ENCODE measurements at regions not wholly inside any gene's neighbourhood (a gene's known extent, or its start where the extent isn't known, plus 50 kb on each side); places are given as distances from the start of the nearest gene placed in this dataset.
"Not testable (repeated sequence)": the region's sequence is repeated elsewhere in the genome, so short reads cannot be mapped to it uniquely, and the experiment has no call there.

DNA sequence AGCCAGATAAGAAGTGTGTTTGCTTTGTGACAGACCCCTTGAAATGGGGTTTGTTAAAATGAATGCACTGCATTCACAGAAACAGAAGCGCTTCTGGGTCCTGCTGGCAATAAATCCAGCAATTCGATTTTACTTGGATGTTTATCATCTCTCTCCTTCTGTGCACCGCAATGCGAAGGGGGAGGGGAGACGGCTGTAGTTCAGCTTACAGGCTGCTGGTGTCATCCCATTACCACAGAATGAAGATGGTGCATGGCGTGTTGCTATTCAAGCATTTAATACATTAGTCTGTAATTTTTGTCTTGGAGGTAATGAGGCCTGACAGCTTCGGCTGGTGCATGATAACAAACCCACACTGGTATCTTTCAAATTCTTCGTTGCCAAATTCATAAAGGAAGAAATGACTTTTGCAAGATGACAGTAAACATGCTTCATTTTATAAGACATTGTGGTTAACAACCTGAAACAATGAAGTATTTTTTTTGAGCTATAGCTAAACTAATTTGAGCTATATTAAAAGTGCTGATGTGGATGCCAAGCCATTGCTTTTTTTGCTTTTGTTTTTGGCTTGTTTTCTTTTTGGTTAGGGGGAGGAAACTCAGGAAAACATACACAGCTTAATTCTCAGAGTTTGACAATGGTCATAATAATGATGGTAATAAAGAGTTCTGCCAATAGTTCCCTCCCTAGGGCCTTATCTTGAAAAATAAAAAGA is 418.3 kb downstream of the OTOL1 start:
- DNase-seq (ENCODE audit: low read depth, low spot score), result peak; percentile 61

- no peak for DNase-seq (ENCODE audit: low read depth, low spot score)
Observed at GRCh38 chr3:161915418-161915750, 418.8 kb downstream of the OTOL1 start.

- DNase-seq (ENCODE audit: low read depth, low spot score), result no peak
Observed at GRCh38 chr3:161920196-161920595, 423.6 kb downstream of the OTOL1 start.

- no peak for DNase-seq (ENCODE audit: low read depth, low spot score)
Observed at GRCh38 chr3:161925749-161926360, 429.2 kb downstream of the OTOL1 start.

- DNase-seq (ENCODE audit: low read depth, low spot score), result no peak
Observed at GRCh38 chr3:161927131-161927530, 430.5 kb downstream of the OTOL1 start.

- DNase-seq (ENCODE audit: low read depth, low spot score), result no peak
Observed at GRCh38 chr3:161939918-161940620, 443.5 kb downstream of the OTOL1 start.

GRCh38 chr3:161940621-161940965 is 444.0 kb downstream of the OTOL1 start:
- no peak for DNase-seq (ENCODE audit: low read depth, low spot score)

- no peak for DNase-seq (ENCODE audit: low read depth, low spot score)
Observed at GRCh38 chr3:161941891-161942290, 445.3 kb downstream of the OTOL1 start.

GRCh38 chr3:161943801-161944345 is 447.3 kb downstream of the OTOL1 start:
- DNase-seq (ENCODE audit: low read depth, low spot score), result not testable (repeated sequence)

- no peak for DNase-seq (ENCODE audit: low read depth, low spot score)
Observed at GRCh38 chr3:161946443-161946960, 449.9 kb downstream of the OTOL1 start.

DNA sequence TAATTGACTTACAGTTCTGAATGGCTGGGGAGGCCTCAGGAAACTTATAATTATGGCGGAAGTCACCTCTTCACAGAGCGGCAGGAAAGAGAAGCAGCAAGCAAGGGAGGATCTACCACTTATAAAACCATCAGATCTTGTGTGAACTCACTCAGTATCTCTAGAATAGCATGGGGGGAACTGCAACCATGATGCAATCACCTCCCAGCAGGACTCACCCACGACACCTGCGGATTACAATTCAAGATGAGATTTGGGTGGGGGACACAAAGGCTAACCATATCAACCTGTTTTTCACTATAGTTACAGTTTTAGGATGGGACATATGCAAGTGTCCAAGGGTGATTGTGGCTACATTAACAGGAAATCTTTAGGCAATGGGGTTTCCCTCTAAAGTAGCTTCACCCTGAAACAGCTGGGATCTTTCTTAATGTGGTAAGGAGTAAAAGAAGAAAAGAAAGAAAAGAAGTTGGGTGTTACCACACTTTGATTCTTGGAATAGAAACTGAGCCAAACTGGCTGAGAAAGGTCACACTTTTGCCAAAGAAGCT is 453.8 kb downstream of the OTOL1 start:
- no peak for DNase-seq (ENCODE audit: low read depth, low spot score)

- no peak for DNase-seq (ENCODE audit: low read depth, low spot score)
Observed at GRCh38 chr3:161957467-161957866, 460.9 kb downstream of the OTOL1 start.

DNA sequence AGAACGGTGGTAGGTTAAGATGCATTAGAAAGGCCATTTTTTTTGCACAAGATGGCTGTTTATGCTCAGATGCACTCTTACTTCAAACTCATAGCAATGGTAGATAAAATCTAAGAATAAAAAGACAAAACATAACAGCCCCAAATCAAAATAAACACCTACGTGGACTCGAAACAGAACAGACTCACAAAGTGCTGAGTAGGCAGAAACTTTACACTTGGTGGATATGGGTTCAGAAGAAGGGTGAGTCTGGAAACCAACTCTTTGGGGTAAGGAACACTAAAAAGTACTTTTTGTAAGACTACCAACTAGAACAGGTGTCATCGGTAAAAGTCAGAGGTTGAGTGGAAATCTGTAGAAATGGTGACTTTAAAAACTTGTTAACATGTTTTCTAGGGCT is 468.2 kb downstream of the OTOL1 start:
- no peak for DNase-seq (ENCODE audit: low read depth, low spot score)

- DNase-seq (ENCODE audit: low read depth, low spot score), result no peak
Observed at GRCh38 chr3:161969867-161970266, 473.3 kb downstream of the OTOL1 start.

- DNase-seq (ENCODE audit: low read depth, low spot score), result no peak
Observed at GRCh38 chr3:161975201-161975600, 478.6 kb downstream of the OTOL1 start.

DNA sequence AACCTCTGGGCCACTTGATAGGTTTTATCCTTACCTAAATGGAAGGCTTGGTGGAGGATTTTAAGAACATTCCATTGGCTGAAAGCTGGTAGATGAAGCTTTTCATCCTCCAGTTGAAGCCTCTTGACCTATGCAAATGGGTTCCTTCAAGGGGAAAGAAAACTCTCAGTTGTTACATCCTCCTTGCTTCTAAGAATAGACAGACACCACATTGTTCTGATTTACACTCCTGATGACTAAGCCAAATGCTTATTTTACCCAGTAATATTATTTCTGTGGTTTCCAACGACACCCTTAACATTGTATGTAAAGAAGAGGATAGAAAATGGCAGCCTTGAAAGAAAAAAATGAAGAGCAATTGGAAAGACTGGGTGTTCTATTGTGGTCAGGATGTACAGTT is 480.5 kb downstream of the OTOL1 start:
- no peak for DNase-seq (ENCODE audit: low read depth, low spot score)

DNA sequence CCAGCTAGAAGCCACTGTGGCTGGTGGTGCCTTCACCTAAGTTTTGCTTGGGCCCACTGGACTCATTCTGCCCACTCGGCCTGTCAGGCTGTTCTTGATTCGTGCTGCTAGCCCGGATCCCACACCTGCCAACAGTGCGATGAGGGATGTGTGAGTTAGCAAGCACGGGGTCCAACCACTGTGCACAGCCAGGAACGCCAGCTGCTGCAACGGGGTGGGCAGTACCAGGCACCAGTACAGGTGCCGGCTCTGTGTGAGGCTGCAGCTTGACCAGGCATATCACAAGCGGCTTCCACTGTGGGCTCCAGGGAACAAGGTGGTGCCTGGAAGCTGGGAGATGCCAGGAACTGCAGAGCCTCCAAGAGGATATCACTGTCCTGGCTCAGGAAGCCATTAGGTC is 481.2 kb downstream of the OTOL1 start:
- no peak for DNase-seq (ENCODE audit: low read depth, low spot score)

DNA sequence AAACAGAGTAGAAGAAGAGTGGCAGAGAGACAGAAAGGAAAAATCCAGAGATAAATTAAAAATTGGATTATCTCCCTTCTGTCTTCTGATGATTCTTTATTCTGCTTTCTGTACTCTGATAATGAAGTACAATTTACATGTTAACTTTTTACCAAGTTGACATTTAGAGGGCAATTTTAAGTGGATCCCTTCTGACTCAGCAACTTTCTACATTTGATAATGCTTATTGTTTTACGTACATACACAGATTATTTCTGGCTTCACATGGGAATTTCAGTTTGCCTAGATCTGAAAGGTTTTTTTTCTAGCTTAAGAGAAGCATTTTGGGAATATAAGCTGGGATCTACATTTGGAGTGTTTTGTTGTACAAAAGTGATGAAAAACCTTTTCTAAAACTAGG is 491.3 kb downstream of the OTOL1 start:
- DNase-seq (ENCODE audit: low read depth, low spot score), result no peak

DNA sequence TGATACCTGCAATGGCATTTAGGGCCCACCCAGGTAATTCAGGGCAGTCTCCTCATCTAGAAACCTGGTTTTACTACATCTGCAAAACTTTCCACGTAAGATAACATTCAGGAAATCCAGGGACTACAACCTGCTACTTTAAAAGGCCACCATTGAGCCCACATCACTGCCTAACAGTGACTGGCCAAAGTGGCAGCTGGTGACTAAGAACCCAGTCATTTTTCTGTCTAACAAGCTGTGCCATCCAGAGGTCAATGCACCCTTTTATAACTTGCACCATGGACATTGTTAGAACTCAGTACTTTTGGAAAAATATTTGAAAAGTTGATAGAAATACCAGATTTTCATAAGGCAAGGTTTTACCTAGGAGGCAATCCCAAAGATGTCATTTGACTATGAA is 492.4 kb downstream of the OTOL1 start:
- DNase-seq (ENCODE audit: low read depth, low spot score), result no peak

GRCh38 chr3:161990036-161990435 is 493.4 kb downstream of the OTOL1 start:
- no peak for DNase-seq (ENCODE audit: low read depth, low spot score)

DNA sequence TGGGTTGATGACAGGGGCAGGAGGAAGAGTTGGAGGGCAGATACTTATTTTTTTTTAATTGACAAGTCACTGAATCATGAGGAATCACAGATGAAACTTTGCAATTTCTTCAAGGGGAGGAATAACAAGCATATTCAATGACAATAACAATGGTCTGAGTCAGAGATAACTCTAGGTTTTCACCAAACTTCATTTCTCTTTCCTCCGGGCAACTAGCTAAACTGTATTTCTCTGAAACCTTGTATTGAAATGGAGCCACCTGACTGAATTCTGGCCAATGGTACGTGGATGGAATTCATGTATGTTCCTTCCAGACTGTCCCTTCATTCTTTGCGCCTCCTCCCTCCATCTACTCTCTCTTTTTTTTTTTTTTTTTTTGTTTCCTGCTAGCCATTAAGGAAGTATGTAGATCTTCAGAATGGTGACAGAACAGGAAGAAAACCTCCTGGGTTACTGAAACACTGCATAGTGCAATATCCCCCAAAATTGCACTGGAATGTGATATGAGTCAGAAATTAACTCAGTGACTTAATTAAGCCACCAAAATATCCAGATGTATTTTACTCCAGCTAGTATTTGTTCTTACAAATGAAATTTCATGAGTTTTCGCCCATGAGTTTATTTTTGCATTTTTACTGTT is 495.4 kb downstream of the OTOL1 start:
- no peak for DNase-seq (ENCODE audit: low read depth, low spot score)

DNA sequence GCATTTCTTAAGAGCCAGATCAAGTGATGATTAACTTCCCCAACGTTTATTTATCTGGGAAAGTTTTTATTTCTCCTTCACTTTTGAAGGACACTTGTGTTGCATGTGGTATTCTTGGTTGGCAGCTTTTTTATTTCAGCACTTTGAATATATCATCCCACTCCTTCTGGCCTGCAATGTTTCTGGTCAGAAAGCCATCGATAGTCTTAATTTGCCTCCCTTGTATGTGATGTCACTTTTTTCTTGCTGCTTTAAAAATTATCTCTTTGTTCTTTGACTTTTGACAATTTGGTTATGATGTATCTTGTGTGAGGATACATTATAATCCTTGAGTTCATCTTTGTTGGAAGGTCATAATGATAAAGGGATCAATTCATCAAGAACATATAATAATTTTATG is 503.2 kb downstream of the OTOL1 start:
- DNase-seq (ENCODE audit: low read depth, low spot score), result no peak

All from smooth muscle cell of the brain vasculature (primary cell).